ENCODE measurements at regions not wholly inside any gene's neighbourhood (a gene's known extent, or its start where the extent isn't known, plus 50 kb on each side); places are given as distances from the start of the nearest gene placed in this dataset.

DNA sequence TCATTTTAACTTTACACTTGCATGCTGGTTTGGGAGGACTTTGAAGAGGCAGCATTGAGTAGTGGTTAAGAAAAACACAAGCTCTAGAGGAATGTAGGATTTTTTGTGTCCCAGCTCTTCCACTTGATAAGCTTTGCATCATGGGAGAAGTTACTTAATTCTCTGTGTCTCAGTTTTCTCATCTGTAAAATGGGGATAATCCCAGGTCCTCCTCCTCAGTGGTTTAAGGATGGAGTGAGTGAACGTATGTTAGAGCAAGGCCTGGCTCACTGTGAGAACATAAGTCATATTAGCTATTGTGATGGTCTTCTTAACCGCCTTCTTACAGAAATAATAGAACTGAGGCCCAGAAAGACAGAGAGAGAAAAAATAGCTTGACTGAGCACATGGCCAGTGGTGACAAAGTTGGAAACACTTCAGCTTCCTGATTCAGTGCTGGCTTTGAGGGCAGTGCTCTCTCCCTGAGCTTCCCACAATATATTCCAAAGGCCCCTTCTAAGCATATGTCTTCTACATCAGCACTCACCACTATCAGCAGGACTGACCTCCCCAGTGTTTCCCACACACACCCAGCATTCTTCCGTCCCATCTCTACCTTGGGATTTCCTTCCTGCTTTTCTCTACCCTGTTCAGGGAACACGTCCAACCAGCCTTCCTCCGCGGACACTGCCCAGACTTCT lies 214.9 kb upstream of the TNP1 start:
- no peak for TF ChIP-seq ZNF384 (IDR thresholded peaks at IDR 0.05)
- TF ChIP-seq NFRKB (IDR thresholded peaks at IDR 0.05): no peak
- TF ChIP-seq BHLHE40 (IDR thresholded peaks at IDR 0.05; ENCODE audit: borderline replicate concordance): no peak
- no peak for TF ChIP-seq ARNT (IDR thresholded peaks at IDR 0.05)
- no peak for TF ChIP-seq TARDBP (IDR thresholded peaks at IDR 0.05)
- TF ChIP-seq HDGF (IDR thresholded peaks at IDR 0.05; ENCODE audit: borderline replicate concordance): no peak
- no peak for TF ChIP-seq CTBP1 (IDR thresholded peaks at IDR 0.05; ENCODE audit: borderline replicate concordance)
- no peak for TF ChIP-seq FOXA1 (IDR thresholded peaks at IDR 0.05)
- no peak for TF ChIP-seq FOXM1 (IDR thresholded peaks at IDR 0.05; ENCODE audit: borderline replicate concordance)
- no peak for TF ChIP-seq ELF4 (IDR thresholded peaks at IDR 0.05)
- no peak for TF ChIP-seq SUZ12 (IDR thresholded peaks at IDR 0.05)
- TF ChIP-seq, protein P1, sequence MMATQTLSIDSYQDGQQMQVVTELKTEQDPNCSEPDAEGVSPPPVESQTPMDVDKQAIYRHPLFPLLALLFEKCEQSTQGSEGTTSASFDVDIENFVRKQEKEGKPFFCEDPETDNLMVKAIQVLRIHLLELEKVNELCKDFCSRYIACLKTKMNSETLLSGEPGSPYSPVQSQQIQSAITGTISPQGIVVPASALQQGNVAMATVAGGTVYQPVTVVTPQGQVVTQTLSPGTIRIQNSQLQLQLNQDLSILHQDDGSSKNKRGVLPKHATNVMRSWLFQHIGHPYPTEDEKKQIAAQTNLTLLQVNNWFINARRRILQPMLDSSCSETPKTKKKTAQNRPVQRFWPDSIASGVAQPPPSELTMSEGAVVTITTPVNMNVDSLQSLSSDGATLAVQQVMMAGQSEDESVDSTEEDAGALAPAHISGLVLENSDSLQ (IDR thresholded peaks at IDR 0.05): no peak

All from HEK293T (cell line).